GM12878 (cell line): ENCODE measurements at regions not wholly inside any gene's neighbourhood (a gene's known extent, or its start where the extent isn't known, plus 50 kb on each side); places are given as distances from the start of the nearest gene placed in this dataset.

Experiments used
- ATAC-seq: fragments of 200-7000 bp; cut with Tn5 transposase; 3 replicates; pipeline ENCODE4 v1.9.1; 2020; ENCODE audit warnings: mild to moderate bottlenecking, moderate library complexity
- BruUV-seq: library from RNA; stranded (reverse); fragments of 400-500 nt; replicated peaks from 2 replicates; lab custom pipeline; 2021; lab: Mats Ljungman, UMichigan
- CTCF ChIA-PET: fragments of 300-600 bp; sonication (Branson Sonifier 250); formaldehyde crosslinking; extraction: SDS; loops from one replicate; lab custom pipeline; 2021; ENCODE audit warnings: inconsistent platforms; lab: Yijun Ruan, JAX
- POLR2A ChIA-PET: fragments of 350-600 bp; formaldehyde crosslinking; extraction: SDS; loops from one replicate; lab custom pipeline; 2021; ENCODE audit warnings: inconsistent platforms; lab: Charles Lee
- RAD21 ChIA-PET: fragments of 300-600 bp; sonication (Branson Sonifier 250); formaldehyde crosslinking; loops from one replicate; lab custom pipeline; 2023; ENCODE audit warnings: antibody characterized with exemption; ENCODE audit not compliant: unreplicated experiment; lab: Charles Lee
- SMC1A ChIA-PET: fragments of 300-600 bp; sonication (Branson Sonifier 250); formaldehyde crosslinking; loops from one replicate; lab custom pipeline; 2023; ENCODE audit not compliant: unreplicated experiment, uncharacterized antibody; lab: Charles Lee
- DNase-seq: peaks from one replicate; pipeline ENCODE4 v3.0.0-alpha.2; 2011; ENCODE audit warnings: low read depth, low spot score
- FAIRE-seq: peaks from 3 replicates; lab custom pipeline; 2011; peaks lifted over from hg19 to GRCh38; lab: Jason Lieb, UNC
- H2AFZ ChIP-seq: 2 replicates; pipeline ENCODE4 v1.6.0; 2011; ENCODE audit warnings: low read depth, low read length, control low read depth; ENCODE audit not compliant: control insufficient read depth
- H3K27ac ChIP-seq: 2 replicates; pipeline ENCODE4 v1.5.1; 2011; ENCODE audit warnings: control low read depth; ENCODE audit not compliant: control insufficient read depth, insufficient read depth
- H3K27me3 ChIP-seq, 2 experiments: replicated peaks in 1 of 2; 2 replicates each; pipeline versions ENCODE4 v1.6.0 to v1.6.1; 2011; ENCODE audit warnings: low read length in 1 of 2; ENCODE audit not compliant: control insufficient read depth in 2 of 2, insufficient read depth in 2 of 2
- H3K36me3 ChIP-seq, 2 experiments: 2 replicates each; pipeline ENCODE4 v1.5.1; 2011; ENCODE audit warnings: low read length in 1 of 2; ENCODE audit not compliant: control insufficient read depth in 2 of 2, insufficient read depth in 2 of 2
- H3K4me1 ChIP-seq: 2 replicates; pipeline ENCODE4 v1.6.1; 2011; ENCODE audit warnings: mild to moderate bottlenecking, low read length, moderate library complexity, mixed read lengths; ENCODE audit not compliant: control insufficient read depth, insufficient read depth
- H3K4me2 ChIP-seq: 2 replicates; pipeline ENCODE4 v1.6.0; 2011; ENCODE audit warnings: control low read depth; ENCODE audit not compliant: control insufficient read depth, insufficient read depth
- H3K4me3 ChIP-seq: fragments of 200-600 bp; sonication (generic); 2 replicates; pipeline ENCODE4 v1.5.1; 2016
- H3K79me2 ChIP-seq: 2 replicates; pipeline ENCODE4 v1.6.0; 2011; ENCODE audit warnings: low read length; ENCODE audit not compliant: control insufficient read depth, insufficient read depth
- H3K9ac ChIP-seq: 2 replicates; pipeline ENCODE4 v1.8.0; 2011; ENCODE audit warnings: low read length, control low read depth, mixed read lengths; ENCODE audit not compliant: control insufficient read depth, insufficient read depth
- H3K9me3 ChIP-seq: replicated peaks from 3 replicates; pipeline ENCODE4 v1.5.1; 2011; ENCODE audit warnings: mild to moderate bottlenecking, low read length; ENCODE audit not compliant: control insufficient read depth, insufficient read depth
- H4K20me1 ChIP-seq: 2 replicates; pipeline ENCODE4 v1.6.0; 2011; ENCODE audit not compliant: control insufficient read depth, insufficient read depth
- BMI1 ChIP-seq: fragments of 450-650 bp; IDR thresholded peaks from 2 replicates; pipeline ENCODE4 v1.6.1; 2016; ENCODE audit warnings: mild to moderate bottlenecking, moderate library complexity, borderline replicate concordance
- CEBPZ ChIP-seq: fragments of 150-350 bp; IDR thresholded peaks from 2 replicates; pipeline ENCODE4 v1.6.1; 2016; ENCODE audit warnings: low read depth, low read length
- CREM ChIP-seq: IDR thresholded peaks from 2 replicates; pipeline ENCODE4 v1.6.1; 2014; ENCODE audit warnings: antibody characterized with exemption, low read depth
- FOS ChIP-seq: IDR thresholded peaks from 3 replicates; pipeline ENCODE4 v1.6.1; 2011; ENCODE audit warnings: borderline replicate concordance; ENCODE audit not compliant: insufficient read length; ENCODE audit errors: extremely low read depth
- IRF3 ChIP-seq: fragments of 450-650 bp; IDR thresholded peaks from 2 replicates; pipeline ENCODE4 v1.6.1; 2014; ENCODE audit warnings: mild to moderate bottlenecking
- IRF4 ChIP-seq: IDR thresholded peaks from 2 replicates; pipeline ENCODE4 v1.6.1; 2011; ENCODE audit warnings: low read depth, low read length
- IRF5 ChIP-seq: fragments of 450-650 bp; IDR thresholded peaks from 2 replicates; pipeline ENCODE4 v1.6.1; 2017; ENCODE audit warnings: borderline replicate concordance
- KDM1A ChIP-seq: fragments of 200-600 bp; sonication (generic); IDR thresholded peaks from 2 replicates; pipeline ENCODE4 v1.6.1; 2016; ENCODE audit warnings: borderline replicate concordance
- NFYA ChIP-seq: IDR thresholded peaks from 2 replicates; pipeline ENCODE4 v1.6.1; 2011; ENCODE audit warnings: low read depth, mild to moderate bottlenecking, low read length, improper control_type of control experiment, borderline replicate concordance
- RB1 ChIP-seq: fragments of 450-650 bp; formaldehyde crosslinking; IDR thresholded peaks from 2 replicates; pipeline ENCODE4 v1.6.1; 2017; ENCODE audit warnings: mild to moderate bottlenecking, borderline replicate concordance
- RELB ChIP-seq: fragments of 450-650 bp; IDR thresholded peaks from 2 replicates; pipeline ENCODE4 v1.6.1; 2017; ENCODE audit warnings: low read depth, mild to moderate bottlenecking, moderate library complexity
- SP1 ChIP-seq: IDR thresholded peaks from one replicate; pipeline ENCODE4 v1.6.1; 2011; ENCODE audit warnings: low read depth, low read length
- TARDBP ChIP-seq: IDR thresholded peaks from 2 replicates; pipeline ENCODE4 v1.6.1; 2016; ENCODE audit warnings: borderline replicate concordance
- YBX1 ChIP-seq: fragments of 450-650 bp; IDR thresholded peaks from 2 replicates; pipeline ENCODE4 v1.6.1; 2016; ENCODE audit warnings: antibody characterized with exemption
- ZBTB33 ChIP-seq: fragments of 450-650 bp; IDR thresholded peaks from 2 replicates; pipeline ENCODE4 v1.6.1; 2017; ENCODE audit warnings: mild to moderate bottlenecking
- WGBS: methylation state at CpG from one replicate; pipeline ENCODE4 v1.1.6; 2016; ENCODE audit warnings: low lambda C conversion rate; ENCODE audit not compliant: insufficient replicate concordance, insufficient coverage; ENCODE audit errors: missing lambda C conversion rate; 5-methylcytosine and 5-hydroxymethylcytosine counted together
- in situ Hi-C: fragments of 300-500 bp; cut with MboI; formaldehyde crosslinking; loops from 9 replicates; pipeline ENCODE4 v1.14.3; 2018; ENCODE audit warnings: mixed read lengths
- intact Hi-C: fragments of 100-400 bp; cut with micrococcal nuclease; formaldehyde crosslinking; loops from one replicate; pipeline ENCODE4 v1.14.2; 2022; ENCODE audit not compliant: unreplicated experiment

- no peak for FAIRE-seq
- TF ChIP-seq IRF4 = no peak
- no peak for TF ChIP-seq RELB
- no peak for TF ChIP-seq KDM1A
- TF ChIP-seq NFYA = no peak
- no peak for TF ChIP-seq IRF3
- TF ChIP-seq ZBTB33 = no peak
- TF ChIP-seq IRF5 = no peak
- no peak for TF ChIP-seq SP1
- no peak for TF ChIP-seq YBX1
- TF ChIP-seq CREM = no peak
- no peak for TF ChIP-seq BMI1
- no peak for TF ChIP-seq TARDBP
- TF ChIP-seq CEBPZ = no peak
- TF ChIP-seq RB1 = no peak
- no peak for TF ChIP-seq FOS
These were observed 130.3 kb upstream of the MTAP start for GRCh38 chr9:21672140-21672539.

More at GRCh38 chr9:21672140-21672539, 130.3 kb upstream of the MTAP start:
- SMC1A ChIA-PET = no interaction called here
- RAD21 ChIA-PET = no interaction called here
- no peaks in the 10 kb centered on the region for H3K4me1 ChIP-seq
- H3K9me3 ChIP-seq = no peaks in the 10 kb centered on the region
- no peak overlapping the region for H3K4me2 ChIP-seq
- H2AFZ ChIP-seq = no peak overlapping the region
- BruUV-seq = no TSS peak
- no peak for ATAC-seq
- in situ Hi-C loops = no loop called here
- POLR2A ChIA-PET = no interaction called here
- intact Hi-C loops = no loop called here
- H3K36me3 ChIP-seq = no peaks in the 10 kb centered on the region
- whole genome bisulfite sequencing = 67% methylated on average over 4 of the region's 4 CpGs
- CTCF ChIA-PET = interaction anchor here (0.9 to 2.6 kb wide), 3 partner anchors 10 to 62 kb away, joined by 3 to 8 read pairs (median 3); no protein-coding TSS in a partner anchor
- no peak overlapping the region for H3K4me3 ChIP-seq
- no peaks in the 10 kb centered on the region for H3K79me2 ChIP-seq
- H3K27me3 ChIP-seq = no peaks in the 10 kb centered on the region
- no peaks in the 10 kb centered on the region for H4K20me1 ChIP-seq
- H3K27ac ChIP-seq = no peak overlapping the region
- H3K9ac ChIP-seq = no peak overlapping the region
- no peak for DNase-seq
